GM13977 (cell line): ENCODE measurements at regions not wholly inside any gene's neighbourhood (a gene's known extent, or its start where the extent isn't known, plus 50 kb on each side); places are given as distances from the start of the nearest gene placed in this dataset.

Experiments used
- DNase-seq: peaks from one replicate; pipeline ENCODE4 v3.0.0; 2012; ENCODE audit warnings: low spot score
- CTCF ChIP-seq: IDR thresholded peaks from 2 replicates; pipeline ENCODE4 v1.5.1; 2012; ENCODE audit warnings: mild to moderate bottlenecking, control low read depth; ENCODE audit not compliant: insufficient read depth; ENCODE audit errors: extremely low read depth, missing control alignments
- in situ Hi-C: fragments of 300-500 bp; cut with MboI; formaldehyde crosslinking; loops from one replicate; pipeline ENCODE4 v1.12.0; 2022; ENCODE audit warnings: low sequenced_read_pairs, low pct_unique_long_range_greater_than_20kb, mixed read lengths, inconsistent platforms; ENCODE audit not compliant: unreplicated experiment

GRCh38 chr16:51697454-51697853 lies 546.4 kb upstream of the SALL1 start:
- in situ Hi-C loops = no loop called here
- no peak for TF ChIP-seq CTCF

GRCh38 chr16:51696376-51696775 lies 545.3 kb upstream of the SALL1 start:
- no peak for TF ChIP-seq CTCF
- in situ Hi-C loops = no loop called here
- no peak for DNase-seq

More at GRCh38 chr16:51697454-51697853, 546.4 kb upstream of the SALL1 start:
- DNase-seq = no peak

- no peak for TF ChIP-seq CTCF
- in situ Hi-C loops = no loop called here
- no peak for DNase-seq
Measured at GRCh38 chr16:51691109-51691508, 540.0 kb upstream of the SALL1 start.

- in situ Hi-C loops = no loop called here
- no peak for TF ChIP-seq CTCF
- DNase-seq = no peak
Measured at GRCh38 chr16:51685498-51685897, 534.4 kb upstream of the SALL1 start.

GRCh38 chr16:51683882-51684281 lies 532.8 kb upstream of the SALL1 start:
- no peak for TF ChIP-seq CTCF
- in situ Hi-C loops = no loop called here
- DNase-seq = no peak

- TF ChIP-seq CTCF = no peak
- DNase-seq = no peak
- in situ Hi-C loops = no loop called here
Measured at GRCh38 chr16:51682905-51683304, 531.8 kb upstream of the SALL1 start.

- no peak for DNase-seq
- TF ChIP-seq CTCF = no peak
- in situ Hi-C loops = no loop called here
Measured at GRCh38 chr16:51674615-51675014, 523.5 kb upstream of the SALL1 start.
